ENCODE measurements at regions not wholly inside any gene's neighbourhood (a gene's known extent, or its start where the extent isn't known, plus 50 kb on each side); places are given as distances from the start of the nearest gene placed in this dataset.

DNA sequence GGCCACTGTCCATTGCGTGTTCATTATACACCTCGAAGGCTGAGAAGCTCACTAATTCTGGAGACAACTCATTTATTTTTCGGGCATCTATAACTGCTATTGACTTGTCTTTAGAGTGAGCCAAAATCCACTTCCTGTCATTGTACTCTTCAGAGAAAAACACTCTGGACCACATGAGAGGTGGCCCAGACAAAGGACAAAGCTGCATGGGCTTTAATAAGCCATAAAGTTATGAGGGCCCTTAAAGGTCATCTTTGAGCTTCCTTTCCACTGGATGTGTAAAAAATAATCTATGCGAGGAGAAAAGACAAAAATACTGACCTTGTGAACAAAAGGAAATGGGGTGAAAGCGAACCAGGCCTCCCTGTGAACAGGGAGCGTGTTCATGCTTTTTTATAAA, 63.5 kb upstream of the ZC3H12C start:
- TF ChIP-seq GATA3 (IDR thresholded peaks at IDR 0.05; ENCODE audit: low read depth, low read length) (no peak), GATA2 (IDR thresholded peaks at IDR 0.05; ENCODE audit: low read depth, low read length) (no peak)

DNA sequence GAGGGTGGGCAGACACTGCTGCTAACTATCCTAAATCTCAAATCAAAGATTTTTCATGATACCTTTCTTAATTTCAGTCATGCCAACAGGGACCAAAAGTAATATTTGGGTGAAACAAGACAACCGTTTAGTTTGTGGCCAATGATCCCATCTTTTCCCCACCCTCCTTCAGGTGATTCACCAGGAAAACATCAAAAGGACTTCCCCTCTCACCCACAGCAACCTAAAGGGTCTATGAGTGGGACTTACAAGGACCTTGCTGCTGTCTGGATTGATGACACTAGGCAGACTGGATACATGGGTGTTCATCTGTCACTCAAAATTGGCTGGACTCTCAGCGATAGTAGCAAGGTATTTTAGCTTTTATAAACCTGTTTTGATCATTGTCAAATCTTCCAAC, 62.0 kb upstream of the ZC3H12C start:
- TF ChIP-seq GATA3 (IDR thresholded peaks at IDR 0.05; ENCODE audit: low read depth, low read length) (no peak), GATA2 (IDR thresholded peaks at IDR 0.05; ENCODE audit: low read depth, low read length) (no peak)

- TF ChIP-seq GATA2 (IDR thresholded peaks at IDR 0.05; ENCODE audit: low read depth, low read length) (no peak), GATA3 (IDR thresholded peaks at IDR 0.05; ENCODE audit: low read depth, low read length) (no peak)
Measured at GRCh38 chr11:110032259-110032658, 60.9 kb upstream of the ZC3H12C start.

- no peak for TF ChIP-seq GATA3 (IDR thresholded peaks at IDR 0.05; ENCODE audit: low read depth, low read length)
- TF ChIP-seq GATA2 (IDR thresholded peaks at IDR 0.05; ENCODE audit: low read depth, low read length): no peak
Measured at GRCh38 chr11:110032957-110033570, 60.1 kb upstream of the ZC3H12C start.

DNA sequence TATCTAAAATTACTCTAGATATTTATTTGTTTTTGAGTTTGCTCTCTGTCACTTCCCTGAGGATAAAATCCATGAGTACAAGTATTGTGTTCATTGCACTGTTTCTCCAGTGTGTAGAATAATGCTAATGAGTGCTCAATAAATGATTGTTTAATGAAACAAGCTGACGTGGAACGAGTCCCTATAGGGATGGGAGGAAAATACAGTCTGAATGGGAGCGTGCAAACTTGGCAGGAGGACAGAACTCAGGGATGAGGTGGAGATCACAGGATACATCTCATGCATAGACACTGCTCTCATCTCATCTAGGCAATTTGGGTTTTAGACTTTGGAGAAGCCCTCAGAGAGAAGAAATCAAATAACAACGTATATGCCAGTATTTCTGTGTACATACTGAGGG, 58.4 kb upstream of the ZC3H12C start:
- TF ChIP-seq GATA3 (IDR thresholded peaks at IDR 0.05; ENCODE audit: low read depth, low read length): no peak
- TF ChIP-seq GATA2 (IDR thresholded peaks at IDR 0.05; ENCODE audit: low read depth, low read length): no peak

GRCh38 chr11:110035357-110035756, 57.8 kb upstream of the ZC3H12C start:
- no peak for TF ChIP-seq GATA2 (IDR thresholded peaks at IDR 0.05; ENCODE audit: low read depth, low read length)
- no peak for TF ChIP-seq GATA3 (IDR thresholded peaks at IDR 0.05; ENCODE audit: low read depth, low read length)

DNA sequence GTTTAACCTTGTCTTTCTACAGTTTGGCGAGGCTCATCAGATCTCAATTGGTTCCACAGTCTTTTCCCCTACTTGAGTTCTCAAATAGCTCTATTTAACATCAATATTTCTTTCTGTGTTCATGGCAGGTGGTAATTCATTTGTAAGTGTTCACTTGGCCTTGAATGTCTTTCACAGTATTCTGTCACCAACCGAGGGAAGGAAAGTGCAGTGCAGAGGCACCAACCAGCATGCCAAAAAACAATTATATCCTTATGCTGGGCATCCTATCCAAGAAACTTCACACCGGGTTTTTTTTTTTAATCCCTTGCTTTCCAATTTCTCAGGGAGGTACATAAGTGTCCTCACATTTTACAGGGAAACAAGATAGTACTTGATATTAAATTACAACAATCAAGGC, 55.0 kb upstream of the ZC3H12C start:
- TF ChIP-seq GATA2 (IDR thresholded peaks at IDR 0.05; ENCODE audit: low read depth, low read length) (no peak), GATA3 (IDR thresholded peaks at IDR 0.05; ENCODE audit: low read depth, low read length) (no peak)

Measured in SH-SY5Y (cell line).